ENCODE measurements at regions not wholly inside any gene's neighbourhood (a gene's known extent, or its start where the extent isn't known, plus 50 kb on each side); places are given as distances from the start of the nearest gene placed in this dataset.

- DNase-seq, result no peak
- no peaks in the 10 kb centered on the region for H3K9me3 Mint-ChIP-seq (ENCODE audit: unreplicated experiment)
- H3K4me3 Mint-ChIP-seq (ENCODE audit: unreplicated experiment), result no peak overlapping the region
- H3K36me3 Mint-ChIP-seq (ENCODE audit: insufficient read depth, unreplicated experiment), result no peaks in the 10 kb centered on the region
- no peaks in the 10 kb centered on the region for H3K27me3 Mint-ChIP-seq (ENCODE audit: insufficient read depth, unreplicated experiment)
- ChIA-PET POLR2A (no interaction called here), CTCF (no interaction called here)
- no TSS peak for BruUV-seq (replicated peaks)
- H3K4me1 Mint-ChIP-seq (ENCODE audit: low read depth, unreplicated experiment), result no peaks in the 10 kb centered on the region
- no peaks in the 10 kb centered on the region for H3K27me3 ChIP-seq (replicated peaks; ENCODE audit: control insufficient read depth, insufficient read depth, low read length)
- intact Hi-C loops (cut with micrococcal nuclease; ENCODE audit: unreplicated experiment), result no loop called here
- no peaks in the 10 kb centered on the region for H3K4me1 ChIP-seq
- TF ChIP-seq, protein P1, sequence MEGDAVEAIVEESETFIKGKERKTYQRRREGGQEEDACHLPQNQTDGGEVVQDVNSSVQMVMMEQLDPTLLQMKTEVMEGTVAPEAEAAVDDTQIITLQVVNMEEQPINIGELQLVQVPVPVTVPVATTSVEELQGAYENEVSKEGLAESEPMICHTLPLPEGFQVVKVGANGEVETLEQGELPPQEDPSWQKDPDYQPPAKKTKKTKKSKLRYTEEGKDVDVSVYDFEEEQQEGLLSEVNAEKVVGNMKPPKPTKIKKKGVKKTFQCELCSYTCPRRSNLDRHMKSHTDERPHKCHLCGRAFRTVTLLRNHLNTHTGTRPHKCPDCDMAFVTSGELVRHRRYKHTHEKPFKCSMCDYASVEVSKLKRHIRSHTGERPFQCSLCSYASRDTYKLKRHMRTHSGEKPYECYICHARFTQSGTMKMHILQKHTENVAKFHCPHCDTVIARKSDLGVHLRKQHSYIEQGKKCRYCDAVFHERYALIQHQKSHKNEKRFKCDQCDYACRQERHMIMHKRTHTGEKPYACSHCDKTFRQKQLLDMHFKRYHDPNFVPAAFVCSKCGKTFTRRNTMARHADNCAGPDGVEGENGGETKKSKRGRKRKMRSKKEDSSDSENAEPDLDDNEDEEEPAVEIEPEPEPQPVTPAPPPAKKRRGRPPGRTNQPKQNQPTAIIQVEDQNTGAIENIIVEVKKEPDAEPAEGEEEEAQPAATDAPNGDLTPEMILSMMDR (IDR thresholded peaks at IDR 0.05; ENCODE audit: insufficient read depth in 1 of 2, low read depth in 1 of 2, low read length in 1 of 2, severe bottlenecking in 1 of 2, unreplicated experiment in 1 of 2), result no peak
- no peaks in the 10 kb centered on the region for H3K36me3 ChIP-seq (ENCODE audit: control insufficient read depth, insufficient read depth, low read length)
- H3K27ac Mint-ChIP-seq (ENCODE audit: unreplicated experiment), result no peak overlapping the region
- no peaks in the 10 kb centered on the region; the same call in 1 of the 2 replicates for H3K9me3 ChIP-seq
- H3K4me3 ChIP-seq (ENCODE audit: low read depth, low read length), result no peak overlapping the region
These were observed 142.0 kb upstream of the PELI2 start for GRCh38 chr14:55976219-55976618.

DNA sequence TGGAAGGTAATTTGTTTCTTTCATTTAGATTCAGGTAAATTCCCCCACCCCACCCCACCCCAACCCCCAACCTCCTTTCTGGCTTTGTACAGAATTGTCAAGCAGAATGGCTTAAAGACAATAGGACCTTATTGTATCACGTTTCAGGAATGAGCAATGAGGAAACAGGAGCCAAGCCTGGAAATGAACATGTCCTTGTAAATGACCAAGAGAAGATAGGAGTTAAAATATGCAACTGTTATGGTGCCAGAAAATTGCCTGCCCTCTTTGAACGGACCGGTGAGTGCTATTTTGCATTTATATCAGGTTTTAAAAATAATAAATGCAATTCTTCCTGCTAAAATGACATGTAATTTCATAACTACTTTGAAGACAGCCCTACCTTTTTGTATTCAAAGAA is 141.6 kb upstream of the PELI2 start:
- POLR2A ChIA-PET, result no interaction called here

GRCh38 chr14:55977392-55978150 is 140.6 kb upstream of the PELI2 start:
- H3K4me1 ChIP-seq, result no peaks in the 10 kb centered on the region
- H3K27me3 ChIP-seq (replicated peaks; ENCODE audit: control insufficient read depth, insufficient read depth, low read length), result no peaks in the 10 kb centered on the region
- POLR2A ChIA-PET, result no interaction called here
- Mint-ChIP-seq H3K27me3 (ENCODE audit: insufficient read depth, unreplicated experiment) (no peaks in the 10 kb centered on the region), H3K4me3 (ENCODE audit: unreplicated experiment) (no peak overlapping the region), H3K4me1 (ENCODE audit: low read depth, unreplicated experiment) (no peaks in the 10 kb centered on the region), H3K36me3 (ENCODE audit: insufficient read depth, unreplicated experiment) (no peaks in the 10 kb centered on the region), H3K27ac (ENCODE audit: unreplicated experiment) (no peak overlapping the region), H3K9me3 (ENCODE audit: unreplicated experiment) (no peaks in the 10 kb centered on the region)
- DNase-seq, result no peak
- intact Hi-C loops (cut with micrococcal nuclease; ENCODE audit: unreplicated experiment), result no loop called here
- TF ChIP-seq, protein P1 (IDR thresholded peaks at IDR 0.05; ENCODE audit: insufficient read depth in 1 of 2, low read depth in 1 of 2, low read length in 1 of 2, severe bottlenecking in 1 of 2, unreplicated experiment in 1 of 2), result no peak
- no peaks in the 10 kb centered on the region for H3K36me3 ChIP-seq (ENCODE audit: control insufficient read depth, insufficient read depth, low read length)
- CTCF ChIA-PET, result no interaction called here
- no peaks in the 10 kb centered on the region; the same call in 1 of the 2 replicates for H3K9me3 ChIP-seq
- no peak overlapping the region for H3K4me3 ChIP-seq (ENCODE audit: low read depth, low read length)
- no TSS peak for BruUV-seq (replicated peaks)

More for the DNA sequence above, 141.6 kb upstream of the PELI2 start:
- BruUV-seq (replicated peaks), result no TSS peak
- DNase-seq, result no peak
- Mint-ChIP-seq H3K4me3 (ENCODE audit: unreplicated experiment) (no peak overlapping the region), H3K36me3 (ENCODE audit: insufficient read depth, unreplicated experiment) (no peaks in the 10 kb centered on the region), H3K9me3 (ENCODE audit: unreplicated experiment) (no peaks in the 10 kb centered on the region), H3K27me3 (ENCODE audit: insufficient read depth, unreplicated experiment) (no peaks in the 10 kb centered on the region), H3K4me1 (ENCODE audit: low read depth, unreplicated experiment) (no peaks in the 10 kb centered on the region), H3K27ac (ENCODE audit: unreplicated experiment) (no peak overlapping the region)
- intact Hi-C loops (cut with micrococcal nuclease; ENCODE audit: unreplicated experiment), result no loop called here
- no peaks in the 10 kb centered on the region for H3K4me1 ChIP-seq
- no peaks in the 10 kb centered on the region for H3K27me3 ChIP-seq (replicated peaks; ENCODE audit: control insufficient read depth, insufficient read depth, low read length)
- H3K36me3 ChIP-seq (ENCODE audit: control insufficient read depth, insufficient read depth, low read length), result no peaks in the 10 kb centered on the region
- H3K9me3 ChIP-seq, result no peaks in the 10 kb centered on the region; the same call in 1 of the 2 replicates
- TF ChIP-seq, protein P1 (IDR thresholded peaks at IDR 0.05; ENCODE audit: insufficient read depth in 1 of 2, low read depth in 1 of 2, low read length in 1 of 2, severe bottlenecking in 1 of 2, unreplicated experiment in 1 of 2), result no peak
- no peak overlapping the region for H3K4me3 ChIP-seq (ENCODE audit: low read depth, low read length)
- CTCF ChIA-PET, result no interaction called here
